SU-DHL-6 (cell line): ENCODE measurements at regions not wholly inside any gene's neighbourhood (a gene's known extent, or its start where the extent isn't known, plus 50 kb on each side); places are given as distances from the start of the nearest gene placed in this dataset.
"Not testable (repeated sequence)": the region's sequence is repeated elsewhere in the genome, so short reads cannot be mapped to it uniquely, and the experiment has no call there.

Experiments used
- H2AFZ ChIP-seq: fragments of 200-600 bp; sonication (generic); 2 replicates; pipeline ENCODE4 v1.6.1; 2014; ENCODE audit warnings: low read depth, mild to moderate bottlenecking, moderate library complexity, mixed read lengths, antibody characterized with exemption, low read length; ENCODE audit not compliant: severe bottlenecking
- H3F3A ChIP-seq: fragments of 200-600 bp; shearing (Covaris generic); 2 replicates; pipeline ENCODE4 v1.6.0; 2016; ENCODE audit warnings: antibody characterized with exemption, mild to moderate bottlenecking; ENCODE audit not compliant: insufficient read depth
- H3K27ac ChIP-seq: fragments of 200-600 bp; sonication (generic); 2 replicates; pipeline ENCODE4 v1.5.1; 2016; ENCODE audit warnings: low read depth, mild to moderate bottlenecking, low read length, moderate library complexity, mixed read lengths
- H3K27me3 ChIP-seq: fragments of 200-600 bp; sonication (generic), shearing (Covaris generic); 2 replicates; pipeline ENCODE4 v1.6.0; 2014; ENCODE audit warnings: mild to moderate bottlenecking, low read length
- H3K36me3 ChIP-seq: fragments of 200-600 bp; sonication (generic); 2 replicates; pipeline ENCODE4 v1.6.1; 2014; ENCODE audit warnings: mild to moderate bottlenecking, low read length, mixed read lengths
- H3K4me2 ChIP-seq: fragments of 300-600, 200-600 bp; shearing (Covaris generic), sonication (generic); 2 replicates; pipeline ENCODE4 v1.6.0; 2014; ENCODE audit warnings: low read length, low read depth, mild to moderate bottlenecking; ENCODE audit not compliant: poor library complexity, severe bottlenecking
- H3K4me3 ChIP-seq: fragments of 200-600 bp; sonication (generic); 2 replicates; pipeline ENCODE4 v1.5.1; 2014; ENCODE audit warnings: antibody characterized with exemption, low read length, mild to moderate bottlenecking, mixed read lengths; ENCODE audit not compliant: insufficient read depth, poor library complexity, severe bottlenecking
- H3K79me2 ChIP-seq: fragments of 200-600 bp; sonication (generic); 2 replicates; pipeline ENCODE4 v1.6.1; 2014; ENCODE audit warnings: mild to moderate bottlenecking, low read length, moderate library complexity; ENCODE audit not compliant: insufficient read depth
- H3K9ac ChIP-seq: fragments of 200-600 bp; sonication (generic); 2 replicates; pipeline ENCODE4 v1.7.0; 2014; ENCODE audit warnings: mild to moderate bottlenecking, low read length
- H3K9me2 ChIP-seq: fragments of 200-600 bp; sonication (generic); replicated peaks from 2 replicates; pipeline ENCODE4 v1.6.1; 2014; ENCODE audit warnings: low read length; ENCODE audit not compliant: insufficient read depth
- H3K9me3 ChIP-seq: fragments of 200-600 bp; sonication (generic); 2 replicates; pipeline ENCODE4 v1.6.1; 2014; ENCODE audit warnings: low read length, mixed read lengths; ENCODE audit not compliant: insufficient read depth
- H4K20me1 ChIP-seq: fragments of 200-600 bp; sonication (generic); 2 replicates; pipeline ENCODE4 v1.6.1; 2014; ENCODE audit warnings: low read depth, mild to moderate bottlenecking, antibody characterized with exemption, low read length, moderate library complexity, mixed read lengths
- CTCF ChIP-seq: fragments of 200-600 bp; sonication (generic); IDR thresholded peaks from one replicate; pipeline ENCODE4 v1.5.1; 2017; ENCODE audit warnings: antibody characterized with exemption, mild to moderate bottlenecking, low read length, moderate library complexity; ENCODE audit not compliant: insufficient read depth, poor library complexity, severe bottlenecking
- EZH2phosphoT487 ChIP-seq: fragments of 200-600 bp; sonication (generic), shearing (Covaris generic); conservative IDR thresholded peaks from 2 replicates; pipeline ENCODE4 v1.6.1; 2018; ENCODE audit warnings: mild to moderate bottlenecking, antibody characterized with exemption, low read length, moderate library complexity, mixed read lengths

GRCh38 chr5:125981016-125981415, 442.2 kb upstream of the GRAMD2B start:
- H4K20me1 ChIP-seq: no peaks in the 10 kb centered on the region
- no peaks in the 10 kb centered on the region for H3K79me2 ChIP-seq
- no peaks in the 10 kb centered on the region for H3F3A ChIP-seq
- no peak overlapping the region for H3K4me2 ChIP-seq
- no peak overlapping the region for H3K9ac ChIP-seq
- H3K27ac ChIP-seq: no peak overlapping the region
- no peaks in the 10 kb centered on the region for H3K9me2 ChIP-seq
- no peak for TF ChIP-seq CTCF
- no peaks in the 10 kb centered on the region for H3K36me3 ChIP-seq
- no peaks in the 10 kb centered on the region for H3K9me3 ChIP-seq
- H2AFZ ChIP-seq: no peak overlapping the region
- H3K4me3 ChIP-seq: no peak overlapping the region
- H3K27me3 ChIP-seq: no peaks in the 10 kb centered on the region

- no peaks in the 10 kb centered on the region for H3K36me3 ChIP-seq
- TF ChIP-seq EZH2phosphoT487 (no peak), CTCF (no peak)
- H3K9me2 ChIP-seq: no peaks in the 10 kb centered on the region
- H3F3A ChIP-seq: no peaks in the 10 kb centered on the region
- no peak overlapping the region for H3K4me3 ChIP-seq
- no peaks in the 10 kb centered on the region for H3K27me3 ChIP-seq
- no peak overlapping the region for H3K27ac ChIP-seq
- no peaks in the 10 kb centered on the region for H3K79me2 ChIP-seq
- no peaks in the 10 kb centered on the region for H4K20me1 ChIP-seq
- H3K4me2 ChIP-seq: no peak overlapping the region
- H2AFZ ChIP-seq: no peak overlapping the region
- H3K9me3 ChIP-seq: no peaks in the 10 kb centered on the region
- no peak overlapping the region for H3K9ac ChIP-seq
Observed at GRCh38 chr5:125987677-125988255, 435.4 kb upstream of the GRAMD2B start.

GRCh38 chr5:125992050-125992449, 431.2 kb upstream of the GRAMD2B start:
- H3K4me3 ChIP-seq: no peak overlapping the region
- H3K27me3 ChIP-seq: no peaks in the 10 kb centered on the region
- H3K9me3 ChIP-seq: no peaks in the 10 kb centered on the region
- no peaks in the 10 kb centered on the region for H3K79me2 ChIP-seq
- no peak overlapping the region for H2AFZ ChIP-seq
- H3K9ac ChIP-seq: no peak overlapping the region
- H3K36me3 ChIP-seq: no peaks in the 10 kb centered on the region
- TF ChIP-seq EZH2phosphoT487 (no peak), CTCF (no peak)
- H3K9me2 ChIP-seq: no peaks in the 10 kb centered on the region
- no peak overlapping the region for H3K4me2 ChIP-seq
- no peaks in the 10 kb centered on the region for H4K20me1 ChIP-seq
- no peaks in the 10 kb centered on the region for H3F3A ChIP-seq
- H3K27ac ChIP-seq: no peak overlapping the region

- not testable (repeated sequence) for H3K9me2 ChIP-seq, H3K27me3 ChIP-seq, H3K27ac ChIP-seq, H3K4me2 ChIP-seq, H3K9me3 ChIP-seq, H3K4me3 ChIP-seq, H2AFZ ChIP-seq, H3K36me3 ChIP-seq, H4K20me1 ChIP-seq, H3K79me2 ChIP-seq, H3K9ac ChIP-seq, H3F3A ChIP-seq
Observed at GRCh38 chr5:125999271-126000030, 423.8 kb upstream of the GRAMD2B start.
